GM18517 (cell line): ENCODE measurements at regions not wholly inside any gene's neighbourhood (a gene's known extent, or its start where the extent isn't known, plus 50 kb on each side); places are given as distances from the start of the nearest gene placed in this dataset.

ENCODE experiments used
- ATAC-seq: cut with Tn5 transposase; IDR thresholded peaks from one replicate; pipeline ENCODE4 v1.9.1; 2021; ENCODE audit warnings: mild to moderate bottlenecking, moderate library complexity; ENCODE audit not compliant: unreplicated experiment

DNA sequence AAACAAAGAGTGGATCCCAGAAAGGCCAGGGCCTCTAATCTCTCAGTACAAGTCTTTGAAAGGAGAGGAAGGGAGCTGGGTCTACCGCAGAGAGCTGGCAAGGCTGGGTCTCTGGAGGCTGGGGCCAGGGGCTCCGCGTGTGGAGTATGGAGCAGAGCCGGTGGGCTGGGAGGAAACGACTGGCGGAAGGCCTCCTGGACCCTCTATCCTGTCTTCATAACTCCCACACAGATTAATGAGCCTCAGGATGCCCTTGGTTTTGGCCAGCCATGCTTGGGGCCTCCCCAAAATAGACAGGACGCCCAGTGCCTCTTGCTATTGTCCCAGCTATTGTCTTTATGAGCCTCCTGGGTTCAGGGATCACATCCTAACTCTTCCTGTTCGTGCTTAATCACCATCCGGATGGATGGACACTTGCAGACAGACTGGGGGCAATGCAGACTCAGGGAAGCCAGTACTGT is 306.4 kb downstream of the DHX35 start:
- no peak for ATAC-seq

DNA sequence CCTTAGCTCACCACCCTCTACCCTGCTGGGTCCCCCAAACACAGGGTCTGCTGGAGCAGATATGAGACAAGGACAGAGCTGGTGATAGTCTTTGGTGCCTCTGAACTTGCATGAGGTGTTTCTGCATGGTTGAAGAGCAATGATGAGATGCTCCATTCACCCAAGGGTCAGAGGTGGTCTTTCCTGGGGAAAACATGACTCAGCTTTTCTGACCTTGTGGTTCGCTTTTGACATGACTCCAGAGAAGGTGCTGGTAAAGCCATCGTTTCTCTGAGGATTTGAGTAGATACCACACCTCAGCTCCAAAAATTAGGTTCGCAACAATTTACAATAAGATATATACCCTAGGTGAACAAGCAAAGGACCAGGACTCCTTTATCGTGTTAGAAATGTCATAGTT is 304.8 kb downstream of the DHX35 start:
- no peak for ATAC-seq

DNA sequence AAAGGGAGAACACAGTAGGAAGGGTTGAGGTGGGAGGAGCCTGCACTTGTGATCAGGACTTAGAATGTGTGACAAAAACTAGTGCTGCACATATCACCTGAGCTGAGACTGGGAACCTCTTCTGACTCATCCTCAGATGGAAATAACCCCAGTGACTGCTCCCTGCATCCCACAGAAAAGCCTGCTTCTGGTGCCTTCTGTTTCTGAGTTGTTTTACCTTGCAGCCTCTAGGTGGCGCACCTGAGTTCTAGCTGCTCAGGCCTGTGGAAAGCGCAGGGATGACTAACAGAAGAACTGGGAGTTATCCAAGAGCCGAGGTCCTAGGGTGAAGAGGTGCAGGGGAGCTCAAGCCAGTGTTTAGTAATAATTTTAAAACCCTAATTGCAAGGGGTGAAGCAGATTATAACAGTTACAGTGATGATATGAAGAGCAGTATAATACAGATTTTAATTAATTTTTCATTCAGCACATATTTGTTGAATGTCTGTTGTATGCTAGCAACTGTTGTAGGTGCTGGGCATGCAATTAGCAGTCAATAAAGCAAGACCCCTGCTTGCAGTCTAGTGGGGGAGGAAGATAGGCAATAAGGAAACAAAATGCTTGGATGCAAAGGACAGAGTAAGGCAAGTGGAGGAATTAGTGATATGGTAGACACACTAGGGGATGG is 302.5 kb downstream of the DHX35 start:
- no peak for ATAC-seq

DNA sequence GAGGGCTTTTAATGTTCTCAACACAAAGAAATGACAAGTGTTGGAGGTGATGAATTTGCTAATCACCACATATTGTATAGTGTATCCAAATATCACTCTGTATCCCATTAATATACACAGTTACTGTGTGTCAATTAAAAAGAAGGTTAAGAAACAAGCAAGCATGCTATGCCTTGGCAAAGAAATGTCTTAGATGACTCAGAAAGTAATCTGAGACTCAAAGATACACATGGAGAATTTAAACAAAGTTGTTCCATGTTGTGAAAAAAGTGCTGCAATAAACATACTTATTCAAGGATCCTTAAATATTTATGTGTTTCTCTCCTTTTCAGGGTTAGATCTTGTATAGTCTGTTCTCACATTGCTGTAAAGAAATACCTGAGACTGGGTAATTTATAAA is 300.9 kb downstream of the DHX35 start:
- ATAC-seq, result no peak

DNA sequence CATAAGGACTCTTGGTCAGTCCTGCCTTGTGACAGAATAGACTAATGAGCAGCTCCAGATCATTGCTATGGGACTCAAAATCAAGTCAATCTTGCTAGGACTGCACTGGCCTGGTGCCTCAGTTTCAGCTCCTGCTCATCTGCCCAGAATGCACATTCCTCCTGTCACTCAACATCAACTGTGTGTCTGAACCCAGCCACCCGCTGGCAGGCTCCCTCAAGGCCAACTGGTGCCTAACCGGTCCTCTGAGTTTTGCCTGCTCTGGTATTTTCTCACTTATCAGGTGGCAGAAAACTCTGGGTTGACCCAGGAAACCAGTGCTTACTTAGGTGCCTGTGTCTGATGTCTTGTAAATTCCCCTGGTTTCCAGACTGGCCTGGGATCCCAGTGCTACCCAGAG is 297.7 kb downstream of the DHX35 start:
- no peak for ATAC-seq

DNA sequence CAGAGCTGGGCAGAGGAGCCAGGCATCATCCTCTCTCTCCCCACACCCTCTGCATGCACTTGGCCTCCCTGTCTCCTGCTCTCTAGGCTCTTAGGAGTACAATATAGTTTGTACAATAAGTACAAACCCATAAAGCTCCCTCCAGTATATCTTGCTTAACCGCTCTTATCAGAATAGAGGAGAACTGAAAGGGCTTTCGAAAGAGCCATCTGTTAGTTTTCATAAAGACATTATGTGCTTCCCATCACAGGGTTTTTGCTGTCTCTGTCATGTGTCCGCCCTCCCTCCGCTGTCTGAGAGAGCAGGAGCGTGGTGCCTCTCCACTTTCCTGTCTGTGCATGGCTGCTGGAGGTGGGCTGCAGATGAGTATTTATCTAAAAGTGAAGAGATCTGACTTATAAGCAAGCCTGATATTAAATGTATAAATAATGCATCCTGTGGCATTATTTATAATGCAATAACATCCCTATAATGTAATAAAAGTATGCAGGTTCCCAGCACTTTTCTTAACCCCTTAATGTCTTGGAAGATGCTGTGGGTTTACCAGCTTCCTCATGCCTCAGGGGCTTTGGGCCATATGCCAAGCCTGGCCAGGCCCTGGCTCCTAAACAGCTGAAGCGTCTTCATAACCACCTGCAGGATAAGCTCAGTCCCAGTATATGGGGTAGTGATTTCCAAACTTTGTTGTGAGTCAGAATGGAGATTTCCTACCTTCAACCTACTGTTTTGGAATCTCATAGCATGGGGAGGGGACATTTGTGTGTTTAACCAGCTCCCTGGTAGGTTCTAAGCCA is 297.1 kb downstream of the DHX35 start:
- ATAC-seq, result no peak

DNA sequence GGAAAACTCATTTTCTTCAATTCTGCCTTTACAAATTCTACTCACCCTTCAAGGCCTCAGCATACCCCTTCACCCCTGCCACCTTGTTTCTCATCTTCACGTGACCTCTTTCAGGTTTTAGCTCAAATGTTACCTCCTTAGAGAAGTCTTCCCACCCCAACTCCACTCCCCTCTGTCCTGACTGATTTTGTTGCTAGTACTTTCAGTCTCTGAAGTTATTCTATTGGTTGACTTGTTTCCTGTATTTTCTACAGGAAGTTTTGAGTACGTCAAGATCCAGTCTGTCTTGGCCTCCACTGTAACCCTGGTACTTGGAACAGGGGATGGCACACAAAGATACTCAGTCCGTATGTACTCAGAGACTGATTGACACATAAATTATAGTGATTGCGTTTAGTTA is 296.1 kb downstream of the DHX35 start:
- no peak for ATAC-seq

DNA sequence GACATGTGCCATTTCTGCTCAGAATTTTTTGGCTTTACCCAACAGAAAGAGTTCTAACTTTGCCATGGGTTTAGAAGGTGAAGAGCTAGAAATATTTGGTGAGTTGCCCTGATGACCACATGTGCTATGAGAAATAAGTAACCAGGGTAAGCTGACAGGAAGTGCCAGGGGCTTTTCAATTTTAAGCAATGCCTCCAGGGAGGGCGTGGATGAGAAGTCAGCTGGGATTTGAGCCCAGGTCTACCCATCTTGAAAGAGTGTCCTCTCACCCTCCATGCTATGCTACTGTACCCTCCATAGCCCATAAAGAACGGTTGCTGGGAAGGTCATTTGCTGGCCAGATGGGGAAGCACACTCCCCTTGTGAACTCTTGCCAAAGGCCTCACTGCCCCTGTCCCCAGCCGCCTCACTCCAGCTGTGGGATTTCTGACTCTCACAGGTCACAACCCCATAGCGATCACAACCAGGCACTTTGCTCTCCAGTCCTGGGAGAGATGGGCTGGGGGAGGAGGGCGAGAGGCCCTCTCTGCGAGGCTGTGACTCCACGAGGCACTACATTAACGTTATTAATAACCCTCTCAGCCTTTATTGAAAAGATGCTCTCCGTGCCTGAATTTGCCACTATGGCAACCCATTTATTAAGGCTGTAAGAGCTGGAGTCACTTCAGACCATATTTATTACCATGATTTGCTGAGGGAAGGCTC is 291.1 kb downstream of the DHX35 start:
- no peak for ATAC-seq

DNA sequence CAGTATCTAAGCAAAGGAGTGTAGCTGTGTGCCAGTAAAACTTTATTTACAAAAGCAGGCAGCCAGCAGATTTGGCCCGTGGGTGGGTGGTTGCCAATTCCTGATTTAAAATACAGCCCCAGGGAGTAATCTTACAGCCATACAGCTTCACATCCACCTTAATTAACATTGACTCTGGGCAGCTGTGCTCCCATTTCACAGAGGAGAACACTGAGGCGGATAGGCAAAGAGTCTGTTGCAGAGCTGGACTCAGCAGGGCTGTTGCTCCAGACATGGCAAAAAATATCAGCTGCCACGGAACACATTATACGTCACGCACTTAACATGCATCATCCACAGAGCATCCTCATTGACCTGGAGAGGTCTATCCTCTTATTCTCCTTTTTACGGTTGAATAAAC is 289.9 kb downstream of the DHX35 start:
- no peak for ATAC-seq

DNA sequence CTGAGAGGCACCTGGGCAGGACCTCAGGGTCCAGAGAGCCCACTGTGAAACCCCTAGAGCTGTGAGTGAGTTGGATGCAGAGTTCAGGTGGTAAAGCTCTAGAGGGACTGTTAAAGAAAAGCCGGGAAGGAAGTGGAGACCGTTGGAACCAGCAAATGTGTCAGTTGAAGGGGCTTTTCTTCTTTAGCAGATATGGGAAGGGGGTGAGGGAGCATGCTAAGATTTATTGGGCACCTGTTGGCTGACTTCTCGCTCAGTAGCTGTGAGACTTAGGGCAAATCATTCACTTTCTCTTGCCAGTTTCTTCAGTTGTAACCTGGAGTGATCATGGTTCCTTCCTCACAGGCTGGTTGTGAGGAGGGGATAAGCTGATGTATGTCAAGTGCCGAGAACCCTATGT is 287.7 kb downstream of the DHX35 start:
- ATAC-seq, result no peak

DNA sequence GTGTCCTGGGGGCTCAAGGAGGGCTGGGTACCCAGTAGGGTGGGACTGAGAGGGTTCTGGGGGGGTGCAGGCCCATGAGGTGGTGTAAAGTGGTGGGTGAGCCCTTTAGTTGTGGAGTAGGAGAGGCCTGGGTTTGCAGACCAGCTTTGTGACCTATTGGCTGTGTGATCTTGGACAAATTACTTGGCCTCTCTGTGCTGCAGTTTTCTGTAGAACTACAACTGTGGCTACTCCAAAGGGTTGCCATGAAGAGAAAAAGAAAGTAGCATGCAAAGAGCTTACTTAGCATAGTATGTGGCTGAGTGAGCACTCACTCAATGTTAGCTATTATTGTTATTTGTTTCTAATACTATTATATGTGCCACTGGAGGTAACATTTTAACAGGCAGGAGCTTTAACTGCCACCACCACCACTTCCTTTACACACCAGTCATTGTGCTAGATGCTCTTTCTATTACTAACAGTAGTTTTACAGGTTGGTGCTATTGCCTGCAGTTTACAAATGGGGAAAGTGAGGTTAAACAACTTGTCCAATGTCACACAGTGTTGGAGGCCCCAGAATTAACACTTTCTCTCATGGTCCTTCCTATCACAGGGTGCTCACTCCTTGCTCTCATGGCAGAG is 286.8 kb downstream of the DHX35 start:
- no peak for ATAC-seq

DNA sequence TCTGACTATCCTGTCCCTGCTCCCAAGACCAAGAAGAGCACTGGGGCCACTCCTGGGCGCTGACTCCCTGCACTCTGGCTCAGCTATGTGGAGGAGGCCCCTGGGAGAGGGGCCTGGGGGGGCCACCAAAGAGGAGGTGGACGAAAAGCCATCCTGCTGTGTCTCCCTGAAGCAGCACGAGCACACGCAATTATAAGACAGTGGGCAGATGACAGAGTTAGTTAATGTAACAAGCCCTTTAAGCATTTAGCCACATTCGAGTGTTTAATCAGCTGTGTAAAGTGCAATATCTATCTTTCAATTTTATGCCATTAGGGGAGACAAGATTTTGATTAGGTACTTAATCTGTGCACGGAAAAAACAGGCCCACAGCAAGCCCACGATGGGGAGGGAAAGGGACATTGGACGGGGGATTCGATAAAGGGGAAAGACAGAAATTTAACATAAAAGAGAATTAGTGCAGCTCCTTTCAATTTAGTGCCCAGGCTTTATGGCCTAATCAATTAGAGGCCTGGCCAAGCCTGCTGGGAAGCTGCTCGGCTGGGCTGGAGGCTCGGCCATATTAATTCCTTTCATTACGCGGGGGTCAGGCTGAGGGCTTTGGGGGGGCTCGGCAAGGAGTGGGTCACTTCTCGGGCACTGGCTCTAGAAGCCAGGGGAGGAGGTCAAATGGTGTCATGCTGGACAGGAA is 286.2 kb downstream of the DHX35 start:
- no peak for ATAC-seq

DNA sequence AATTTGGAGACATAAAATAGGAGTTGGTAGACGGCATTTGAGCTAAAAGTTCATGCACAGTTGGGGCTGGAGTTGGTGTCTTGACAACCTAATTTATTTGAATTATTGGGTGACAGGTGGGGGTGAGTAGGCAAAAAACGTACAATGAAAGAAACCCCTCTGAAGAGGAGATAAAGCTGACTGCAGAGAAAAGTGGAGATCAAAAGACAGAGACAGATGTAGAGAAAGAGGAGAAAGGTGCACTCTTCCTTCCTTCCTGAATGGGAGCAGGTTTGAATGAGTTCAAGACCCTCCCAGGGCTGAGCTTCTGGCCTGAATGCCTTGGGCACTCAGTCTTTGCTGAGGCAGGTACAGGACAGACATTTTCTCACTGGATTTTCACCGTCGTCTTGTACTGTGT is 284.3 kb downstream of the DHX35 start:
- no peak for ATAC-seq

DNA sequence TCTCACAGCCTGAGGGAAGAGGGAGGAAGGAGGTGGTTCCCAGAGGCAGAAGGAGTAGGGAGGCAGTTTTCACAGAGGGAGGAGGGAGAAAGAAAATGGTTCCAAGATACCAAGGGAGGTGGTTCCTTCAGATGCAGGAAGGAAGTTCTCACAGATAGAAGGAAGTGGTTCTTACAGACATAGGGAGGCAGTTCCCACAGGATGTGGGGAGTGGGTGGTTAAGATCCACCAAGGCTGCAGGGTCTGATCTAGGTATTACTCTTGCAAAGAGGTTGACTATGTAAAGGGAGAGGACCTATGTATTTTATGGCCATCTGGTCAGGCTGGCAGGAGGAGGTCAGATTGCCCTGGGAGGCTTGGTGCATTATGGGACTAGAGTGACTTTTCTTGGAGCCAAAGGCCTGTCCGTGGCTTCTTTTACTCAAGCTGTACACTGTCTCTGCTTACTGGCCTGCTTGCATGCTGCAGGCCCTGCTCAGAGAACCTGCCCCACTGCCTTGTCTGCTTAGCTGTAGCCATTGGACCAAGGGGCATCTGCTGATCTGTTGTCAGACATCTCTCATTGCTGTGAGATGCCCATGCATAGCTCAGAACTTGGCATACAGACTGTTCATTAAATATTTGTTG is 283.7 kb downstream of the DHX35 start:
- no peak for ATAC-seq

DNA sequence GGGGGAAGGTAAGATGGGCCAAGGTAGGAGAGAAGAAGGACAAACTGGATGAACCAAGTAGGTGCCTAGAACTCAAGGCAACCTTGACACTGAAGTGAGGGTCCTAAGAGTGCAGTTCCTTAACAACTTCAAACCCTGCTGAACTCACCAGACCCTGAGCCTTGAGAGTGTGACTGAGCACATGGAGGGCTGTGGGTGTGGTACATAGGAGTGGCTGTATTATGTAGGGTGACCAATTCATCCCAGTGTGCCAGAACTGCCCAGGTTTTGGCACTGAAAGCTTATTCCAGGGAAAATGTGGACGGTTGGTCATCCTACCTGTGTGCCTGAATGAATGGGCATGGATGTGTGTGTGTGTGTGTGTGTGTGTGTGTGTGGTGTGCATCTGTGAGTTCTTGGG is 281.8 kb downstream of the DHX35 start:
- ATAC-seq, result no peak

DNA sequence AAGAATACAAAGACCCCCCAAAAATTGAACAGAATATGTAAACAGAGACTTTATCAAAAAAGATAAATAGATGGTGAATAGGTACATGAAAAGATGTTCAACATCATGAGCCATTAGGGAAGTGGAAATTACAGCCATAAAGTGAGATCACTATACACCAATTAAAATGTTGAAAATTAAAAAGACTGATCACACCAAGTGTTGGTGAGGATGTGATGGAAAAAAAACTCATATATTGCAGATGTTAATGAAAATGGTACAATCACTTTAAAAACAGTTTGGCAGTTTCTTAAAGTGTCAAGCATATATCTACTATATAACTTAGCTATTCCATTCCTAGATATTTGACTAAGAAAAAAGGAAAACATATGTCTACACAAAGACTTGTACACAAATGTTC is 280.5 kb downstream of the DHX35 start:
- no peak for ATAC-seq

DNA sequence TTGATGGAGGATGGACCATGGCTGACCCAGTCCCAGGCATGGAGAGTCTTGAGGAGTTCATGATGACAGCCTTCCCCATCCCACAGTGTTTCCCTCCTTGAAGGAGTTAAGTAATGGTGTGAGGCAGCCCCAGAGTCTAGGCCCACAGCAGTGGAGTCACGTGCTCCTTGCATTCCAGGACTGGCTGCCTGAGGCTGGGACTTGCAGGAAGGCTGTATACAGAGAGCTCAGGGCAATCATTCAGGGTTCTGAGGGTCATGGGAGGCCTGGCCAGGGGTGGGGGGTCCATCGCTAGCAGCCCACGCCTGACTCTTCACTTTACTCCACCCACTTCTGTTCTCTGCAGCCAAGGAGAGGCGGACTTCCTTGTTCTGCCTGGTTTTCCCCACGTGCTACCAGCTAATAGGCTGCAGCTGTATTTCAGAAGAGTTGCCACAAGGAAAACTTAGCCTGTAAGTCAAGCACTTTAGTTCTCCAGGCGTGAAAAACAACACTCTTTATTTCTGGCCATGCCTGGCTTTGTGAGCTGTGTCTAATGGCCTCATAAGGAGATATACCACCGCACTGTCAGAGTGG is 272.5 kb downstream of the DHX35 start:
- no peak for ATAC-seq

DNA sequence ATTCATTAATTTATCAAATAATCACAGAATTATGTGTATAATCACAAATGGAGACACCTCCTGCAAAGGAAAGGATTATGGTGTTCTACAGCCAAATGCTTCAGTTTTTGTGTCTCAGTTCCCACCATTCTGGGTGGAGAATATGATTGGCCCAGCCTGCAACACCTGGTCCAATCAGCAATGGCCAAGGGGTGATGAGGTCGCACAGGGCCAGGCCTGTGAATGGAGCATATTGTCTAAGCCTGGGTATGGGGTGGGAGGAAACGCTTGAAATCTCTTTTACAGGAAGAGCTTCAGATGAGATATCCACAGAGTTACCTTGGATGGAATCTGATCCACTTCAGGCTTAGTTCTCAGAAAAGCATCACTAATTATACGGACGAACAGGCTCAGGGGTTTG is 271.6 kb downstream of the DHX35 start:
- ATAC-seq, result no peak

DNA sequence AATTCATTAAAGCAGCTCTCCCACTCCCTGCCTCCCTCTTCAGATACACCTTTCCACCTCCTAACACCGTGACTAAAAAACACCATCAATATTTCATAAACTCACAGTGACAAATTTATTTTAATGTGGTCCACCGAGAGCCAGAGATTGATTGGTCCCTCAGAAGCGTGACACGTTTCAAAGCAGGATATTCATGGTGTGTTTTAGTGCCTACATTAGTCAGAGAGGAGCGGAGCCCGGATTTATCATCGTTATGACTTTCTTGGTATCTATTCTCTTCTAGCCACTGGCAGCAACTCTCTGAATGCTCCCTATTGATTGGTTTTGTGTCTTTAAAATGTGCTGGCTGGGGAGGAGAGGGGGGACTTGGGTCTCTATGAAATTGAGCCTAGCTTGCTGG is 265.3 kb downstream of the DHX35 start:
- no peak for ATAC-seq

DNA sequence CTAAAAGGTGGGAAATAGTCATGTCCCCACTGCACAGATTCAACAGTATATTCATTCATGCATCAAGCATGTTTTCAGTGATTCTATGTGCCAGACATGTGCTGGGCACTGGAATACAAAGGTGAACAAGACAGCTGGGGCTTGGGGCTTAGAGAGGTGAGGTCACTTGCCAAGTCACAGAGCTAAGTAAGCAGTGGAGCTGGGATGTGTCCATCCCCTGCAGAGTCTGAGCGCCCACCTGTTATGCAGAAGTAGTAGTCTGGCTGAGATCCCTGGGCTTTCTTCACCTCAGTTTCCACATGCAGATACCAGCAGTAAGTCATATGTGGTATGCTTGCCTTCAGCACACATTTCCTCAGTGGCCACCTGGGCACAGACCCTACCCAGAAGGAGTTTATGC is 263.8 kb downstream of the DHX35 start:
- ATAC-seq, result no peak
